IPS-18c (cell line): ENCODE measurements at regions not wholly inside any gene's neighbourhood (a gene's known extent, or its start where the extent isn't known, plus 50 kb on each side); places are given as distances from the start of the nearest gene placed in this dataset.
"Not testable (repeated sequence)": the region's sequence is repeated elsewhere in the genome, so short reads cannot be mapped to it uniquely, and the experiment has no call there.

Source experiments
- H3K4me3 ChIP-seq: 2 replicates; pipeline ENCODE4 v1.7.0; 2013; ENCODE audit warnings: low read depth, mild to moderate bottlenecking, low read length, moderate library complexity; ENCODE audit not compliant: insufficient read depth
- H3K9me3 ChIP-seq: one replicate; pipeline ENCODE4 v1.6.1; 2013; ENCODE audit warnings: mild to moderate bottlenecking, low read length, moderate library complexity; ENCODE audit not compliant: control insufficient read depth, insufficient read depth

- no peak overlapping the region for H3K4me3 ChIP-seq
- peaks cover 2% of the 10 kb centered on the region for H3K9me3 ChIP-seq
Observed at GRCh38 chr2:236782938-236783337, 213.3 kb downstream of the ACKR3 start.

- Histone ChIP-seq H3K4me3 (no peak overlapping the region), H3K9me3 (peaks cover 2% of the 10 kb centered on the region)
Observed at GRCh38 chr2:236783417-236784020, 213.9 kb downstream of the ACKR3 start.

GRCh38 chr2:236785611-236786057 lies 216.0 kb downstream of the ACKR3 start:
- peaks cover 2% of the 10 kb centered on the region for H3K9me3 ChIP-seq
- no peak overlapping the region for H3K4me3 ChIP-seq

GRCh38 chr2:236786751-236787150 lies 217.1 kb downstream of the ACKR3 start:
- Histone ChIP-seq H3K9me3 (peaks cover 2% of the 10 kb centered on the region), H3K4me3 (no peak overlapping the region)

- not testable (repeated sequence) for H3K9me3 ChIP-seq, H3K4me3 ChIP-seq
Observed at GRCh38 chr2:236787376-236787775, 217.8 kb downstream of the ACKR3 start.

GRCh38 chr2:236787885-236788284 lies 218.3 kb downstream of the ACKR3 start:
- no peak overlapping the region for H3K4me3 ChIP-seq
- H3K9me3 ChIP-seq, result peaks cover 2% of the 10 kb centered on the region

GRCh38 chr2:236790963-236791362 lies 221.3 kb downstream of the ACKR3 start:
- Histone ChIP-seq H3K4me3 (no peak overlapping the region), H3K9me3 (no peaks in the 10 kb centered on the region)

GRCh38 chr2:236793023-236794011 lies 223.7 kb downstream of the ACKR3 start:
- H3K9me3 ChIP-seq, result no peaks in the 10 kb centered on the region
- no peak overlapping the region for H3K4me3 ChIP-seq

GRCh38 chr2:236794176-236794957 lies 224.7 kb downstream of the ACKR3 start:
- Histone ChIP-seq H3K9me3 (no peaks in the 10 kb centered on the region), H3K4me3 (no peak overlapping the region)

GRCh38 chr2:236795169-236795860 lies 225.7 kb downstream of the ACKR3 start:
- H3K4me3 ChIP-seq, result no peak overlapping the region
- H3K9me3 ChIP-seq, result no peaks in the 10 kb centered on the region

GRCh38 chr2:236795861-236796219 lies 226.2 kb downstream of the ACKR3 start:
- H3K9me3 ChIP-seq, result no peaks in the 10 kb centered on the region
- H3K4me3 ChIP-seq, result no peak overlapping the region

- Histone ChIP-seq H3K9me3 (no peaks in the 10 kb centered on the region), H3K4me3 (no peak overlapping the region)
Observed at GRCh38 chr2:236796236-236796635, 226.6 kb downstream of the ACKR3 start.

GRCh38 chr2:236797411-236797810 lies 227.8 kb downstream of the ACKR3 start:
- no peaks in the 10 kb centered on the region for H3K9me3 ChIP-seq

GRCh38 chr2:236798491-236798890 lies 228.9 kb downstream of the ACKR3 start:
- Histone ChIP-seq H3K9me3 (no peaks in the 10 kb centered on the region), H3K4me3 (no peak overlapping the region)

More at GRCh38 chr2:236797411-236797810, 227.8 kb downstream of the ACKR3 start:
- no peak overlapping the region for H3K4me3 ChIP-seq

- Histone ChIP-seq H3K9me3 (no peaks in the 10 kb centered on the region), H3K4me3 (no peak overlapping the region)
Observed at GRCh38 chr2:236799391-236800026, 229.9 kb downstream of the ACKR3 start.

GRCh38 chr2:236802862-236803261 lies 233.2 kb downstream of the ACKR3 start:
- Histone ChIP-seq H3K9me3 (no peaks in the 10 kb centered on the region), H3K4me3 (no peak overlapping the region)

GRCh38 chr2:236803621-236804020 lies 234.0 kb downstream of the ACKR3 start:
- Histone ChIP-seq H3K9me3 (no peaks in the 10 kb centered on the region), H3K4me3 (no peak overlapping the region)
